ENCODE measurements at regions not wholly inside any gene's neighbourhood (a gene's known extent, or its start where the extent isn't known, plus 50 kb on each side); places are given as distances from the start of the nearest gene placed in this dataset.
A peak's percentile ranks its signal among the peaks of the same experiment; 100 is the strongest.

GRCh38 chr13:24075137-24075975, 85.2 kb upstream of the SPATA13 start:
- H4K20me1 ChIP-seq (ENCODE audit: insufficient read depth, poor library complexity, severe bottlenecking): no peaks in the 10 kb centered on the region
- 56% methylated on average over 7 of the region's 7 CpGs for WGBS (ENCODE audit: low lambda C conversion rate, missing lambda C conversion rate)
- peak overlapping the region; percentile 60 for H3K4me2 ChIP-seq
- TF ChIP-seq EZH2phosphoT487 (IDR thresholded peaks at IDR 0.05; ENCODE audit: low read depth, severe bottlenecking, unreplicated experiment): no peak
- no peak for TF ChIP-seq EZH2 (IDR thresholded peaks at IDR 0.05; ENCODE audit: borderline replicate concordance)
- TF ChIP-seq CTCF (IDR thresholded peaks at IDR 0.05; ENCODE audit: poor library complexity): no peak
- H3K27ac ChIP-seq: peak overlapping the region; percentile 30
- H3K79me2 ChIP-seq: no peaks in the 10 kb centered on the region
- H3K4me1 ChIP-seq (ENCODE audit: insufficient read depth): peaks cover 12% of the 10 kb centered on the region
- H3K36me3 ChIP-seq (replicated peaks; ENCODE audit: insufficient read depth, low read depth): no peaks in the 10 kb centered on the region
- no peaks in the 10 kb centered on the region for H3K27me3 ChIP-seq
- no peak overlapping the region for H2AFZ ChIP-seq
- no peaks in the 10 kb centered on the region for H3K9me2 ChIP-seq (replicated peaks; ENCODE audit: insufficient read depth)
- H3K9me3 ChIP-seq (ENCODE audit: low read depth): no peaks in the 10 kb centered on the region
- no peak overlapping the region for H3K4me3 ChIP-seq
- no peak for DNase-seq (ENCODE audit: low spot score)

- peaks cover 12% of the 10 kb centered on the region for H3K4me1 ChIP-seq (ENCODE audit: insufficient read depth)
- H3K4me3 ChIP-seq: no peak overlapping the region
- H3K9me3 ChIP-seq (ENCODE audit: low read depth): no peaks in the 10 kb centered on the region
- H3K79me2 ChIP-seq: no peaks in the 10 kb centered on the region
- peak overlapping the region; percentile 60 for H3K4me2 ChIP-seq
- no peaks in the 10 kb centered on the region for H3K9me2 ChIP-seq (replicated peaks; ENCODE audit: insufficient read depth)
- H4K20me1 ChIP-seq (ENCODE audit: insufficient read depth, poor library complexity, severe bottlenecking): no peaks in the 10 kb centered on the region
- H3K36me3 ChIP-seq (replicated peaks; ENCODE audit: insufficient read depth, low read depth): no peaks in the 10 kb centered on the region
- TF ChIP-seq CTCF (IDR thresholded peaks at IDR 0.05; ENCODE audit: poor library complexity): no peak
- TF ChIP-seq EZH2 (IDR thresholded peaks at IDR 0.05; ENCODE audit: borderline replicate concordance): no peak
- TF ChIP-seq EZH2phosphoT487 (IDR thresholded peaks at IDR 0.05; ENCODE audit: low read depth, severe bottlenecking, unreplicated experiment): no peak
- 40% methylated on average over 3 of the region's 3 CpGs for WGBS (ENCODE audit: low lambda C conversion rate, missing lambda C conversion rate)
- no peaks in the 10 kb centered on the region for H3K27me3 ChIP-seq
- peak; percentile 55 for DNase-seq (ENCODE audit: low spot score)
- no peak overlapping the region for H2AFZ ChIP-seq
- H3K27ac ChIP-seq: peak overlapping the region; percentile 61
Observed at GRCh38 chr13:24076109-24076508, 84.4 kb upstream of the SPATA13 start.

- 83% methylated on average over 8 of the region's 8 CpGs for WGBS (ENCODE audit: low lambda C conversion rate, missing lambda C conversion rate)
- no peaks in the 10 kb centered on the region for H3K36me3 ChIP-seq (replicated peaks; ENCODE audit: insufficient read depth, low read depth)
- no peak overlapping the region for H2AFZ ChIP-seq
- H3K27ac ChIP-seq: peak overlapping the region; percentile 61
- TF ChIP-seq EZH2phosphoT487 (IDR thresholded peaks at IDR 0.05; ENCODE audit: low read depth, severe bottlenecking, unreplicated experiment) (no peak), CTCF (IDR thresholded peaks at IDR 0.05; ENCODE audit: poor library complexity) (no peak), EZH2 (IDR thresholded peaks at IDR 0.05; ENCODE audit: borderline replicate concordance) (no peak)
- peaks cover 12% of the 10 kb centered on the region for H3K4me1 ChIP-seq (ENCODE audit: insufficient read depth)
- no peaks in the 10 kb centered on the region for H3K9me3 ChIP-seq (ENCODE audit: low read depth)
- H3K79me2 ChIP-seq: no peaks in the 10 kb centered on the region
- H3K4me2 ChIP-seq: peak overlapping the region; percentile 60
- H3K4me3 ChIP-seq: no peak overlapping the region
- DNase-seq (ENCODE audit: low spot score): no peak
- no peaks in the 10 kb centered on the region for H3K9me2 ChIP-seq (replicated peaks; ENCODE audit: insufficient read depth)
- no peaks in the 10 kb centered on the region for H3K27me3 ChIP-seq
- H4K20me1 ChIP-seq (ENCODE audit: insufficient read depth, poor library complexity, severe bottlenecking): no peaks in the 10 kb centered on the region
Observed at GRCh38 chr13:24076636-24077035, 83.9 kb upstream of the SPATA13 start.

All from hepatocyte (in vitro differentiated cells).